Muscle layer of duodenum (tissue), 2 donors: ENCODE measurements at regions not wholly inside any gene's neighbourhood (a gene's known extent, or its start where the extent isn't known, plus 50 kb on each side); places are given as distances from the start of the nearest gene placed in this dataset.
"Not testable (repeated sequence)": the region's sequence is repeated elsewhere in the genome, so short reads cannot be mapped to it uniquely, and the experiment has no call there.

Experiments
- H3K27ac ChIP-seq: one replicate; pipeline ENCODE4 v1.7.0; 2013; ENCODE audit warnings: mild to moderate bottlenecking, low read length
- H3K27me3 ChIP-seq: one replicate; pipeline ENCODE4 v1.7.0; 2013; ENCODE audit warnings: low read depth, mild to moderate bottlenecking, control low read depth, low read length
- H3K36me3 ChIP-seq, 2 donors: one replicate each; pipeline ENCODE4 v1.7.0; 2013; ENCODE audit warnings: low read length in 2 of 2, control low read depth in 1 of 2, mild to moderate bottlenecking in 1 of 2; ENCODE audit not compliant: insufficient read depth in 2 of 2, control insufficient read depth in 1 of 2
- H3K4me1 ChIP-seq, 2 donors: one replicate each; pipeline ENCODE4 v1.7.0; 2013; ENCODE audit warnings: low read length in 2 of 2, mild to moderate bottlenecking in 2 of 2, control low read depth in 1 of 2, moderate library complexity in 1 of 2; ENCODE audit not compliant: insufficient read depth in 2 of 2, control insufficient read depth in 1 of 2
- H3K4me3 ChIP-seq, 2 donors: one replicate each; pipeline ENCODE4 v1.7.0; 2013; ENCODE audit warnings: low read length in 2 of 2, low read depth in 1 of 2, mild to moderate bottlenecking in 1 of 2
- H3K9me3 ChIP-seq, 2 donors: one replicate each; pipeline ENCODE4 v1.7.0; 2013; ENCODE audit warnings: low read length in 2 of 2, control low read depth in 1 of 2, mild to moderate bottlenecking in 1 of 2; ENCODE audit not compliant: control insufficient read depth in 1 of 2
- donor health status: healthy.

DNA sequence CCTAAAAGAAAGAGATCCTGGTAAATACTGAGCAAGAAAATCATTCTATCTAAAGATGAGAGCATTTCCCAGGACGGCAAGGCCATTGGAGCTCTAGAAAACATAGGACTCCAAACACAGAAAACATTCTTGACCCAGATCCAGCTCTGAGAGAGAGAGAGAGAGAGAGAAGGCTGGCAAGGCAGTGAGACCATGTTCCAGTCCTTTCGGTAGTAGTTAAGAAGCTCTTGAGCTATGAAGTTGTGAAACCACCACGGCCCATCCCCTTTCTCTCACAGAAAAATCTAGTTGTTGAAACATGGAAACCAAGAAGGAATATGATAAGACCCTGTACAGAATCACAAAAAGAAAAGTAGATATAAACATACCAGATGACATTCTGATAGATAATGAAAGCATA lies 212.4 kb upstream of the NPSR1 start:
- Histone ChIP-seq H3K4me1 (no peaks in the 10 kb centered on the region), H3K27ac (no peak overlapping the region), H3K4me3 (no peak overlapping the region), H3K36me3 (no peaks in the 10 kb centered on the region), H3K9me3 (no peaks in the 10 kb centered on the region), H3K27me3 (no peaks in the 10 kb centered on the region)

DNA sequence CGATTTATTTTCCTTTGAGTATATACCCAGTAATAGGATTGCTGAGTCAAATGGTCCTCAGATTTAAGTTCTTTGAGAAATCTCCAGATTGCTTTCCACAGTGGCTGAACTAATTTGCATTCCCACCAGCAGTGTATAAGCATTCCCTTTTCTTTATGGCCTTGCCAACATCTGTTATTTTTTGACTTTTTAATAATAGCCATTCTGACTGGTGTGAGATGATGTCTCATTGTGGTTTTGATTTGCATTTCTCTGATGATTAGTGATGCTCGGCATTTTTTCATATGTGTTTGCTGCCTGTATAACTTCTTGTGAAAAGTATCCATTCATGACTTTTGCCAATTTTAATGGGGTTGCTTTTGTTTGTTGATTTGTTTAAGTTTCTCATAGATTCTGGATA lies 209.5 kb upstream of the NPSR1 start:
- H3K4me3 ChIP-seq, H3K4me1 ChIP-seq, H3K27ac ChIP-seq, H3K36me3 ChIP-seq, H3K9me3 ChIP-seq, H3K27me3 ChIP-seq: not testable (repeated sequence)

DNA sequence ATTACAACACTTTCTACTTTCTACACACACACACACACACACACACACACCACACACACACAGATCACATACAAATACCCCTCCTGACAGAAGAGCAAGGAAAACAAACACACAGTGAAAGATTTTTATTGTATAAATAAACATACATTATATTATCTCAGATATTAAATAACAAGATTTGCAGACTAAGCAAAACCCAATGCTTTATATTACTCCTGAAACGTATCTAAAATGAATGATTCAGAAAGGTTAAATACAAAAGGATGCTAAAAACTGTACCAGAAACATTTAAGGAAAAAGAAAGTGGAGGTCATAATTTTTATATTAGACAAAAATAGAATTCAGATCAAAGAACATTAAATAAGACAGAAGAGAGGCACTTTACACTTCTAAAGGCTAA lies 208.3 kb upstream of the NPSR1 start:
- Histone ChIP-seq H3K4me3 (no peak overlapping the region), H3K27me3 (no peaks in the 10 kb centered on the region), H3K4me1 (no peaks in the 10 kb centered on the region), H3K9me3 (no peaks in the 10 kb centered on the region), H3K27ac (no peak overlapping the region), H3K36me3 (no peaks in the 10 kb centered on the region)

DNA sequence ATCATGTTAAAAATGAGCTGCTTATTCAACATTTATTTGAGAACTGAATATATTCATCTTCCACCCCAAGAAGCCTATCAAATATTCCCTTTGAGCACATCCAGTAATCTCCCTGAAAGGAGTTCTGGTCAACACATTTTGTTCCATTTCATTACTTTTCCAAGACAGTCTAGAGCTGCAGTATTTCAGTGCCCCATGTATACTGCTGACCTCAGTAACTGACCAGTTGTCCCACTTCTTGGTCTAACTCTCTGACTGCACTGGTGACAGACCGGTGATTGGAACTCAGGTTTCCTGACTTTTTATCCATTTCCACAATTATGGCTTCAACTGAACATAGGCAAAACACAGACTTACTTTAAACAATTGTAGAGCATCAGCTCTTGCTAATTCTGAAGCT lies 206.8 kb upstream of the NPSR1 start:
- Histone ChIP-seq H3K27ac (no peak overlapping the region), H3K9me3 (no peaks in the 10 kb centered on the region), H3K4me1 (no peaks in the 10 kb centered on the region), H3K27me3 (no peaks in the 10 kb centered on the region), H3K36me3 (no peaks in the 10 kb centered on the region), H3K4me3 (no peak overlapping the region)

DNA sequence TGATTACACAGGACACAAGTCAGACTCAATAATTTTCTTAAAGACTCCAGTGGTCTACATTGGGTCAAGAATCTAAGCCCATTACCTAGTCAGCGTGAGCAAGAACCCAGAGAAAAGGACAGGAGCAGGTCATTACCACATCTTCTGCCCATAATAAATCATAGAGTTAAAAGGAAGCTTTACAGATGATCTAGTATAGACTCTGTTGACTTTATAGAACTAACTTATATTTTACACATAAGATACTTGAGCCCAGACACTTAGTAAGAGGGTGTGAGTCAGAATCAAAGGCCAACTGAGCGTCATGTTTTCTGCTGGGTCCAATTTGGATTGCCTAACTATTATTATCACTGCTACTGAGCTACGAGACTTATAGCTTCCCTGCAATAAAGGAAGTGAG lies 206.1 kb upstream of the NPSR1 start:
- Histone ChIP-seq H3K27ac (no peak overlapping the region), H3K9me3 (no peaks in the 10 kb centered on the region), H3K36me3 (no peaks in the 10 kb centered on the region), H3K27me3 (no peaks in the 10 kb centered on the region), H3K4me3 (no peak overlapping the region), H3K4me1 (no peaks in the 10 kb centered on the region)

DNA sequence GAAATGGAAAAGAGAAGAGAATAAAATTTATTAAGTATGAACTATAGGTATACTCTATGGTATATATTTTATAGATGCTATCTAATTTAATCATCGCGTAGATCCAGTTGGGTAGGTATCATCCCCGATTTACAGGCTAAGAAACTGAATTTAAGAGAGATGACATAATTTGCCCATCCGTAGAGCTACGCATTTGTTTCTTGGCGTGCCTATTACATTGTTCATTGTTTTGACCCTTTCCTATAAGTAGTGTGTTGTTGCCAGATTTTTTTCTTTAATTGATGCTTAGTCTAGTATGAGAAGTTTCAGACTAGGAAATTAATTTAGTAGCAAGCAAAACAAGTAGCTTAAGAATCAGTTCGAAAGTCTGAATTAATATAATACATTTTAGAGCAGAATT lies 205.7 kb upstream of the NPSR1 start:
- H3K36me3 ChIP-seq: no peaks in the 10 kb centered on the region
- H3K4me3 ChIP-seq: no peak overlapping the region
- H3K4me1 ChIP-seq: no peaks in the 10 kb centered on the region
- H3K27ac ChIP-seq: no peak overlapping the region
- no peaks in the 10 kb centered on the region for H3K27me3 ChIP-seq
- H3K9me3 ChIP-seq: no peaks in the 10 kb centered on the region

DNA sequence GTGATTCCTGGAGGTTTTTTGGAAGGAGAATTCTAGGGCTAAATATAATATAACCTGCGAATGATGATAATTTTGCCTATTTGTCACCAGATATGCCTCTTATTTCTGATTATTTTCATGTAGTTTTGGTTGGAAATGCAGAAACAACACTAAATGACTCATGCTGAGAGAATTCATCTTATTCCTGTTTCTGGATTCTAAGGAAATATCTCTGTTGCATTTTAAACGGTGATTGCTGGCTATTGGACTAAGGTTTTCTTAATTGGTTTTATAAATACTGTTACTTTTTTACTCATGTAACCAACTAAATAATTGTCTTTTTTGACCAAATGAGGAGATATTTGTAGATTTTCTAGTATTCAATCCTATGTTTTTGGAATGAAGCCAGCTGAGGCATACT lies 204.9 kb upstream of the NPSR1 start:
- no peak overlapping the region for H3K27ac ChIP-seq
- H3K4me3 ChIP-seq: no peak overlapping the region
- no peaks in the 10 kb centered on the region for H3K36me3 ChIP-seq
- no peaks in the 10 kb centered on the region for H3K9me3 ChIP-seq
- H3K4me1 ChIP-seq: no peaks in the 10 kb centered on the region
- no peaks in the 10 kb centered on the region for H3K27me3 ChIP-seq

DNA sequence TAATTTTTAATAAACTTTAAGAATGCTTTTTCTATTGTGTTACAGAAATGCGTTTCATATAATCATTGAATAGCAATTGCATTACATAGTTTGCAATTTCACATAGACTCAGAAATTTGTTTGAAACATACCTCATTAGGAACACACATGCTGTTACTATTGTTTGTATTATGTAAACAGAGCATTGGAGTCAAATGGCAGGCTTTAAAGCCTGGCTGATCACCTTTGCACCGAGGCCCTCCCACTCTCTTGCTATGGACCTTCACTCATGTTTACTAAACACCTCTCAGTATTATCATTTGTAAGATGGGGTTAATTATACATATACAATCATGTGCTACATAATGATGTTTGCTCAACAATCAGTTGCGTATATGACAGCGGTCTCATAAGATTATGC lies 203.6 kb upstream of the NPSR1 start:
- Histone ChIP-seq H3K27ac (no peak overlapping the region), H3K36me3 (no peaks in the 10 kb centered on the region), H3K4me1 (no peaks in the 10 kb centered on the region), H3K27me3 (no peaks in the 10 kb centered on the region), H3K9me3 (no peaks in the 10 kb centered on the region), H3K4me3 (no peak overlapping the region)

DNA sequence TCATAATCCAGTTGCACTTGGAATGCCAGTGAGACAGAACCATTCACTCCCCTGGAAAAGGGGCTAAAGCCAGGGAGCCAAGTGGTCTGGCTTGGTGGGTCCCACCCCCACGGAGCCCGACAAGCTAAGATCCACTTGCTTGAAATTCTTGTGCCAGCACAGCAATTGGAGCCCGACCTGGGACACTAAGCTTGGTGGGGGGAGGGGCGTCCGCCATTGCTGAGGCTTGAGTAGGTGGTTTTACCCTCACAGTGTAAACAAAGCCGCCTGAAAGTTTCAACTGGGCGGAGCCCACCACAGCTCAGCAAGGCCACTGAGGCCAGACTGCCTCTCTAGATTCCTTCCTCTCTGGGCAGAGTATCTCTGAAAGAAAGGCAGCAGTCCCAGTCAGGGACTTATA lies 200.7 kb upstream of the NPSR1 start:
- Histone ChIP-seq H3K9me3 (no peaks in the 10 kb centered on the region), H3K4me3 (no peak overlapping the region), H3K36me3 (no peaks in the 10 kb centered on the region), H3K27ac (no peak overlapping the region), H3K27me3 (no peaks in the 10 kb centered on the region), H3K4me1 (no peaks in the 10 kb centered on the region)

DNA sequence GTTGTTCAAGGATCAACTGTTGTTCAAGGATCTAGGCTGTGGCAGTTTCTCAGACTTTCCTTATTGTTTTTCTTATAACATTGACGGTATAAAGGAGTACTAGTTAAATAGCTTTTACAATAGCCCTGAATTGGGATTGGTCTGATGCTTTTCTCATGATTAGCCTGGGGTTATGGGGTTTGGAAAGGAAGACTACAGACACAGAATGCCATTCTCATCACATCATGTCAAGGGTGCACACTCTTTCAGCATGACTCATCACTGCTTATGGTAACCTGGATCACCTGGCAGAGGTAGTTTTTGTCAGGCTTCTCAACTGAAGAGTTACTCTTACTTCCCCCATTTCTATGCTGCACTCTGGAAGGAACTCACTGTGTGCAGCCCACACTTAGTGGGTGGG lies 194.2 kb upstream of the NPSR1 start:
- Histone ChIP-seq H3K9me3 (no peaks in the 10 kb centered on the region), H3K4me1 (no peaks in the 10 kb centered on the region), H3K4me3 (no peak overlapping the region), H3K27me3 (no peaks in the 10 kb centered on the region), H3K27ac (no peak overlapping the region), H3K36me3 (no peaks in the 10 kb centered on the region)

DNA sequence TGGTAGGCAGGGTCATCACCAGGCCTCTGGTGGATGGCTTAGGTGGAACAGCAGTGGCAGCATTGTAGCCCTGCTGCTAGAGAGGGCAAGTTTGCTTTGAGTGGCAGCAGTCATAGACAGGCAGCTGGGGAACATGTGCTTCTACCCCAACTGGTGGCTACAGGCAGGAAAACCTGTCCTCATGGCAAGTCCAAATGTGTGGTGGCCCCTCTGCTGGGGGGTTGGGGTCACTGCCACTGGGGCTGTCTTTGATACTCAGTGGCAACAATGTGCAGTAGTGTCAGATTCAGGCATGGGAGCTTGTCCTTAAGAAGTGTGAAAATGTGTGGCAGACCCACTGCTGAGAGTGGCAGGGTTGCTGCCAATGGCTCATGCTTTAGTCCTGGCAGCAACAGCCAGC lies 186.2 kb upstream of the NPSR1 start:
- Histone ChIP-seq H3K9me3 (peaks cover 0 to 18% of the 10 kb centered on the region in 2 donors), H3K4me1 (no peaks in the 10 kb centered on the region), H3K27ac (no peak overlapping the region), H3K27me3 (no peaks in the 10 kb centered on the region), H3K36me3 (no peaks in the 10 kb centered on the region), H3K4me3 (peak overlapping the region in 1 of 2 donors; percentile 17)

DNA sequence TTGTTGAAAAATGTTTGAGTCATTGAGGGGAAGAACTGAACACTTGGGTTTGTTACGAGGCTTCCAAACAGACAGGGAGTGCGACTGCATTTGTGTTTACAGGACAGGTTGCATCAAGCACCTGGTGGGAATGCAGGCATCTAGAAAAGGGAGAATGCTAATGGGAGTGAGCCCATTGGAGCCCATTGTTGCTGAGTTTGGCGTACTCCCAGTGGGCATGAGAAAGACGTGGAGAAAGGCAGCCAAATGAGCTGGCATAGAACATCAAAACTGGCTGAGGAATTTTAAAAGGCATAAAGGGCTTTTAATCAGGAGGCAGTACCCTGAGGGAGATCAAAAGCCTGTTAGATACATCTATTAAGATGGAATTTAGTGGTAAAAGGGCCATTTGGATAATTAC lies 171.6 kb upstream of the NPSR1 start:
- H3K36me3 ChIP-seq: no peaks in the 10 kb centered on the region
- H3K4me3 ChIP-seq: no peak overlapping the region
- no peaks in the 10 kb centered on the region for H3K9me3 ChIP-seq
- no peak overlapping the region for H3K27ac ChIP-seq
- H3K4me1 ChIP-seq: no peaks in the 10 kb centered on the region
- no peaks in the 10 kb centered on the region for H3K27me3 ChIP-seq
